Colon (tissue), 2 donors: ENCODE measurements at regions not wholly inside any gene's neighbourhood (a gene's known extent, or its start where the extent isn't known, plus 50 kb on each side); places are given as distances from the start of the nearest gene placed in this dataset.

Experiments used
- FAIRE-seq: peaks from 2 replicates; lab custom pipeline; 2012; peaks lifted over from hg19 to GRCh38; lab: Jason Lieb, UNC
- donor health status: control.
- donor health status: control.

- no peak for FAIRE-seq
Measured at GRCh38 chr18:64986906-64987495, 763.8 kb upstream of the CDH7 start.

GRCh38 chr18:64983497-64984238 is 767.1 kb upstream of the CDH7 start:
- FAIRE-seq, result no peak

GRCh38 chr18:64982414-64983055 is 768.3 kb upstream of the CDH7 start:
- FAIRE-seq, result no peak

GRCh38 chr18:64981915-64982314 is 768.9 kb upstream of the CDH7 start:
- no peak for FAIRE-seq

- no peak for FAIRE-seq
Measured at GRCh38 chr18:64979791-64980190, 771.0 kb upstream of the CDH7 start.

GRCh38 chr18:64974391-64975125 is 776.3 kb upstream of the CDH7 start:
- FAIRE-seq, result no peak

GRCh38 chr18:64972545-64972944 is 778.3 kb upstream of the CDH7 start:
- FAIRE-seq, result no peak

GRCh38 chr18:64966667-64967066 is 784.1 kb upstream of the CDH7 start:
- no peak for FAIRE-seq

- no peak for FAIRE-seq
Measured at GRCh38 chr18:64956465-64956864, 794.3 kb upstream of the CDH7 start.

- FAIRE-seq, result no peak
Measured at GRCh38 chr18:64949885-64950284, 800.9 kb upstream of the CDH7 start.

GRCh38 chr18:64936671-64937070 is 787.8 kb upstream of the LINC00305 start:
- no peak for FAIRE-seq

- no peak for FAIRE-seq
Measured at GRCh38 chr18:64929036-64929435, 780.1 kb upstream of the LINC00305 start.

- no peak for FAIRE-seq
Measured at GRCh38 chr18:64919971-64920570, 771.2 kb upstream of the LINC00305 start.

- FAIRE-seq, result no peak
Measured at GRCh38 chr18:64918851-64919250, 770.0 kb upstream of the LINC00305 start.

GRCh38 chr18:64893349-64893748 is 744.5 kb upstream of the LINC00305 start:
- no peak for FAIRE-seq

GRCh38 chr18:64888956-64889355 is 740.1 kb upstream of the LINC00305 start:
- no peak for FAIRE-seq

GRCh38 chr18:64886995-64887394 is 738.1 kb upstream of the LINC00305 start:
- no peak for FAIRE-seq

GRCh38 chr18:64882896-64883295 is 734.0 kb upstream of the LINC00305 start:
- FAIRE-seq, result no peak

- FAIRE-seq, result no peak
Measured at GRCh38 chr18:64876833-64877232, 727.9 kb upstream of the LINC00305 start.

GRCh38 chr18:64872710-64873458 is 724.0 kb upstream of the LINC00305 start:
- peak; percentile 24 for FAIRE-seq

- no peak for FAIRE-seq
Measured at GRCh38 chr18:64854112-64854511, 705.2 kb upstream of the LINC00305 start.

GRCh38 chr18:64852281-64852680 is 703.4 kb upstream of the LINC00305 start:
- FAIRE-seq, result no peak
